Mucosa of rectum (tissue), 2 donors: ENCODE measurements at regions not wholly inside any gene's neighbourhood (a gene's known extent, or its start where the extent isn't known, plus 50 kb on each side); places are given as distances from the start of the nearest gene placed in this dataset.

Source experiments
- H3K27ac ChIP-seq, 2 donors: one replicate each; pipeline ENCODE4 v1.7.0; 2013; ENCODE audit warnings: inconsistent platforms in 2 of 2, low read depth in 2 of 2, low read length in 2 of 2
- H3K27me3 ChIP-seq, 2 donors: one replicate each; pipeline ENCODE4 v1.7.0; 2013; ENCODE audit warnings: low read length in 2 of 2; ENCODE audit not compliant: control insufficient read depth in 2 of 2, insufficient read depth in 2 of 2
- H3K36me3 ChIP-seq, 2 donors: one replicate each; pipeline ENCODE4 v1.7.0; 2013; ENCODE audit warnings: low read length in 2 of 2; ENCODE audit not compliant: control insufficient read depth in 2 of 2, insufficient read depth in 2 of 2
- H3K4me1 ChIP-seq, 2 donors: one replicate each; pipeline ENCODE4 v1.7.0; 2013; ENCODE audit warnings: low read length in 2 of 2, mild to moderate bottlenecking in 1 of 2; ENCODE audit not compliant: control insufficient read depth in 2 of 2, insufficient read depth in 2 of 2
- H3K4me3 ChIP-seq, 2 donors: one replicate each; pipeline ENCODE4 v1.7.0; 2013; ENCODE audit warnings: low read length in 2 of 2
- H3K9ac ChIP-seq, 2 donors: one replicate each; pipeline ENCODE4 v1.7.0; 2013; ENCODE audit warnings: low read length in 2 of 2, low read depth in 1 of 2, mild to moderate bottlenecking in 1 of 2
- H3K9me3 ChIP-seq, 2 donors: one replicate each; pipeline ENCODE4 v1.7.0; 2013; ENCODE audit warnings: low read length in 2 of 2; ENCODE audit not compliant: control insufficient read depth in 2 of 2
- donor health status: healthy.
- donor health status: Normal muscosa, but diverticular disease.

DNA sequence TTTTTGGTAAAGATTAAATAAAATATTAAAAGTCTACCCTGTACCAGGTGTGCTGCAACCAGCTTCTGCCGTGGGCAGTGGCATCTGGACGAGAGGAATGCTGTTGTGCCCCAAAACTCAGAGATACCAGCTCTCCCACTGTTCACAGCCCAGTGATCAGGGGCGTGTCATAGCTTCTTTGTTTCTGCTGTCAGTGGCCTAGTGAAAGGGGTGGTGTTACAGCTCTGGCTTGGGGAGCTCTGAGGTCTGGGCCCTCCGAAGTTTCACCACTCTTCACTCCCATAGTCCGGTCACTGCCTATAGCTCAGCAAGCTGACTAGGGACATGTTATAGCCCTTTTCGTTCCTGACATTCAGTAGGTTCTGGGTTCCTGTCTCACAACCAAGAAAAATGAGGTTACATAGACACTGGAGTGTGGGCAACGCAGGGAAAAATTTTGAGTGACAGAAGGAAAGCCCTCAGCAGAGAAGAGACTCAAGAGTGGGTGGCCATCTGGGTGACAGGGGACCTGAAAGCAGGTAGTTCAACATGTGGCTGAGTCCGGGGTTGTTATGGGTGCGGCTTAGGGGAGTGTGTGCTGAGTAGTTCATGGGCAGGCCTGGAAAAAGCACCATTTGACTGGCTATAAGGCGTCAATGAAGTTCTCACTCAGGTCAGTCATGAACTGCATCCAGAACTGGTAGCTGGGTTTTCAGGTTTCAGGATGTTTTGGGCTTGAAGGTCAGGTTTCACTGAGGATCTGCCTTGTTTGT, 1184.4 kb upstream of the PABPC4L start:
- no peaks in the 10 kb centered on the region for H3K27me3 ChIP-seq
- H3K4me3 ChIP-seq = no peak overlapping the region
- H3K9me3 ChIP-seq = no peaks in the 10 kb centered on the region
- H3K9ac ChIP-seq = no peak overlapping the region
- no peaks in the 10 kb centered on the region for H3K36me3 ChIP-seq
- no peaks in the 10 kb centered on the region for H3K4me1 ChIP-seq
- no peak overlapping the region for H3K27ac ChIP-seq

DNA sequence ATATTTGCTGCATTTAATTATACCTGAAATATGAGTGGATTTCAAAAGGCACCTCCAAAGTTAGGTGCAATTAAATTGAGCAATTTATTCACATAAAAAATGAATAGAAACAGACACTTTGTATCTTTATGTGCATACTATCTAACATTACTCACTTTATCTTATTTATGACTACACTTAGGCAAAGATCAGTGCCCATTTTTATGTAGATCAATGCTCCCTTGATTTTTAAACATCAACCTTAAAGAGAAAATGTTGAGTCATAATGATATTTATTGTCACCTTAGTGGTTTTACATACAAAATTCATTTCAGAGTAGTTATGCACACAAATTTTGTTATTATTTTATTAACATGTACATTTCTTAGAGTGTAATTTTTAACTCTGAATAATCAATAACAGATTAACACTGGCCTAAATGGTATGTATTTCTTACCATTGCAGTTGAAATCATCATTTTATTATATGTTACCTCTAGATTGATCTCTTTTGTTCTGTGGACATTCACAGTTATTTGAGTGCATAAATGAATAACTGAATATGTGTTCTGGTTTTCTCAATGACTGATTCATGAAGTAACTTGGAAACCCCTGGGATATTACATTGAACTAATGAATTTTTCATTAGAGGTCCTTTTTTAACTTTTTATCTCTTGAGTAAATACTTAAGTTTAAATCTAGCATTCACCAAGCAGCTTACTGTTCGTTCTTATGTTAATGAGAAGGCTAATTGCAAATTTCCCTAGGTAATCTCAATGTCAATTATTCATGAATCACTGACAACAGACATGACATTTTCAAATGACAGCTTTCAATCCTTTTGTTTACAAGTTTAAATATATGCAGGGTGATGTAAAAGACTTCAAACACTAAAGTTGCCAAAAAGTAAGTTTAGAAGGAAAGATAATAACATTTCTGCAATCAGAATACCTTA, 1182.0 kb upstream of the PABPC4L start:
- Histone ChIP-seq H3K4me3 (no peak overlapping the region), H3K9me3 (no peaks in the 10 kb centered on the region), H3K9ac (no peak overlapping the region), H3K27me3 (no peaks in the 10 kb centered on the region), H3K4me1 (no peaks in the 10 kb centered on the region), H3K36me3 (no peaks in the 10 kb centered on the region), H3K27ac (no peak overlapping the region)

DNA sequence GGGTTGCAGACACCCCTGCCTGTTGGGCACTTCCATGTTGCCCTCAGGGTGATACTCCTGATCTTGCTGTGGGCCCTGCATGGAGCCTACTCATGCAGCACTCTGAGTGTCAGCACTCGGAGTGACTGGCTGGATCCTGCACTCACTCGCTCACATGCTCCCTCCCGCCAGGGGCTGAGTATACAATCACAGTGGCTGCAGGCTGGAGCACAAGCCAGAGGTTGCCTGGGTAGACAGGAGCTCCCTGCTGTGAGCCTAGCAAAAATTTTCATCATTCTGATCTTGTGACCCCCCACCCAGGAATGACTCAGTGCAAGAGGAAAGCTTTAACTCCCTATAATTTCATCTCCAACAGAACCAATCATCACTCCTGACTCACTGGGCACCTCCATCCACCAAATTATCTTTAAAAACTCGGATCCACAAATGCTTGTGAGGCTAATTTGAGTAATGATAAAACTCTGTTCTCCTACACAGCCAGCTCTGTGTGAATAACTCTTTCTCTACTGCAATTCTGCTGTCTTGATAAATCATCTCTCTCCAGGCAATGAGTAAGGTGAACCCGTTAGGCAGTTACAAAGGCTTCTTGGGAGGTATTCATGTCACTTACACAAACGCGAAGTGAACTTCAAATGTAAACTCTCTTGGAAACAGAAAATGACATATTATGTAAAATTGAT, 1180.8 kb upstream of the PABPC4L start:
- H3K4me1 ChIP-seq = no peaks in the 10 kb centered on the region
- no peaks in the 10 kb centered on the region for H3K36me3 ChIP-seq
- no peak overlapping the region for H3K27ac ChIP-seq
- H3K9ac ChIP-seq = no peak overlapping the region
- no peaks in the 10 kb centered on the region for H3K27me3 ChIP-seq
- H3K4me3 ChIP-seq = no peak overlapping the region
- no peaks in the 10 kb centered on the region for H3K9me3 ChIP-seq

DNA sequence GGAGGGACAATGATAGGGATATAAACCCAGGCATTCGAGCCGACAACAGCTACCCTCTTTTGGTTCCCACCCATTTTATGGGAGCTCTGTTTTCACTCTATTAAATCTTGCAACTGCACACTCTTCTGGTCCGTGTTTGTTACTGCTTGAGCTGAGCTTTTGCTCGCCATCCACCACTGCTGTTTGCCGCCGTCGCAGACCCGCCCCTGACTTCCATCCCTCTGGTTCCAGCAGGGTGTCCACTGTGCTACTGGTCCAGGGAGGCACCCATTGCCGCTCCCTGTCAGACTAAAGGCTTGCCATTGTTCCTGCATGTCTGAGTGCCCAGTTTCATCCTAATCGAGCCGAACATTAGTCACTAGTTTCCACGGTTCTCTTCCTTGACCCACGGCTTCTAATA, 1170.5 kb upstream of the PABPC4L start:
- no peak overlapping the region for H3K27ac ChIP-seq
- H3K4me1 ChIP-seq = no peaks in the 10 kb centered on the region
- H3K27me3 ChIP-seq = no peaks in the 10 kb centered on the region
- H3K9ac ChIP-seq = no peak overlapping the region
- no peak overlapping the region for H3K4me3 ChIP-seq
- H3K36me3 ChIP-seq = no peaks in the 10 kb centered on the region
- H3K9me3 ChIP-seq = no peaks in the 10 kb centered on the region

DNA sequence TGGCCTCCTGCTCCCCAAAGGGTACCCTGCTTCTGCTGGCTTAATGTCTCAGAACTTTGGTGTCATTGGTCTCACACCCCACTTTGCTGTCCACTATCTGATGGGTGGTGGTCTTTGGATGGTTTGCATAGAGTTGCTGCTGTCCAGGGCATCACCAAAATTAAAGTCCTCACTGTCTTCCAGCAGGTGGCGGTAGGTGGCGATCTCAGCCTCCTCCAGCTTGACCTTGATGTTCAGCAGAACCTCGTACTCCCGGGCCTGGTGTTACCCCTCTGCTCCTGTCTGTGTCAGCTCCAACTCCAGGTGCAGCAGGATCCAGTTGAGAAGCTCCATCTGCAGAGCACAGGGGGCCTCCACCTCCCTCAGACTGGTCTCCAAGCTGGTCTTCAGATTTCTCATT, 1169.5 kb upstream of the PABPC4L start:
- H3K4me1 ChIP-seq = no peaks in the 10 kb centered on the region
- no peak overlapping the region for H3K4me3 ChIP-seq
- H3K27me3 ChIP-seq = no peaks in the 10 kb centered on the region
- H3K9ac ChIP-seq = no peak overlapping the region
- H3K27ac ChIP-seq = no peak overlapping the region
- no peaks in the 10 kb centered on the region for H3K36me3 ChIP-seq
- no peaks in the 10 kb centered on the region for H3K9me3 ChIP-seq

DNA sequence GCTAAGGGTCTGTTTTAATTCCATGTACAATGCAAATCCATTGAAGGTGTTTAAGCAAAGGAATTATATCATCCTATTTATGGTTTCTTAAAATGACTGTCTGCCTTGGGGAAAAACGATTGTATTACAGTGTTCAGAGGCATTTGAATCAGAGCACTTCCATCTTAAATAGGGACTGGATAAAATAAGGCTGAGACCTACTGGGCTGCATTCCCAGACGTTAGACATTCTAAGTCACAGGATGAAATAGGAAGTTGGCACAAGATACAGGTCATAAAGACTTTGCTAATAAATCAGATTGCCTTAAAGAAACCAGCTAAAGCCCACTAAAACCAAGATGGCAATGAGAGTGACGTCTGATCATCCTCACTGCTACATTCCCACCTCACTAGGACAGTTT, 1167.2 kb upstream of the PABPC4L start:
- H3K27me3 ChIP-seq = no peaks in the 10 kb centered on the region
- H3K36me3 ChIP-seq = no peaks in the 10 kb centered on the region
- no peak overlapping the region for H3K27ac ChIP-seq
- no peak overlapping the region for H3K9ac ChIP-seq
- H3K4me3 ChIP-seq = no peak overlapping the region
- H3K4me1 ChIP-seq = no peaks in the 10 kb centered on the region
- no peaks in the 10 kb centered on the region for H3K9me3 ChIP-seq

DNA sequence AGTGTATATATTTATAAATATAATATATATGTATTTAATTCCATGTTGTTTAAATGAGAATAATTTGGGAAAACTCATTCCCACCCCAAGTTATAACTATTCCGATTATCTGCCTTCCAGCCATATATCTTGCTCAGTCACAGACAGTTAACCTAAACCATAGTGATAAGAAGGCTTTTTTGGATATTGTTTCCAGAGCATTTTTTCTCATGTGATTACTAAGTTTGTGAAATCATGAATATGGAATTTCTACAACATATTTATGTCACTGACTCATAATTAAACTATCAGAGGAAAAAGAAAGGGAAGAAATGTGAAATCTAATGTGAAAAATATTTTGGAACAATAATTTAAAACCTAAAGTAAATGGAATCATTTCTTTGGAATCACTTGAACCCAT, 1163.5 kb upstream of the PABPC4L start:
- no peaks in the 10 kb centered on the region for H3K36me3 ChIP-seq
- H3K27me3 ChIP-seq = no peaks in the 10 kb centered on the region
- H3K9me3 ChIP-seq = no peaks in the 10 kb centered on the region

DNA sequence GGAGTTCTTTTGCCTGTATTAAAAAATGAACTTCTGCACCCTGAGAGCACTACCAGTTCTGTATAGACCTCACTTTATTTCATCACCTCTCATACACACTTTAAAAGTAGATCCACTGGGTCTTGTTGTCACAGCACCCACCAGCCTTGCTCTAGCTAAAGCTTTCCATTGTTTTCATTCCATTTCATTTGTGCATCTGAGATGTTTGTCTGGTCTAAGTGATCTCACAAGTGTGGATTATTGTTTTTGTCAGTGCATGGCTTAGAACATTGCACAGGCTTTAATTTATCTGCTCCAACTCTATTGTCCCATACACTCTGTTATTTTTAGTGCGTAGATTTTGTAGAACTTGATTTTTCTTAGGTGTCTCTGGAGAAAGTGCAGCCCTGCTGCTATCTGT, 1157.5 kb upstream of the PABPC4L start:
- no peaks in the 10 kb centered on the region for H3K9me3 ChIP-seq
- H3K4me1 ChIP-seq = no peaks in the 10 kb centered on the region
- H3K36me3 ChIP-seq = no peaks in the 10 kb centered on the region
- no peak overlapping the region for H3K4me3 ChIP-seq
- H3K27ac ChIP-seq = no peak overlapping the region
- H3K27me3 ChIP-seq = no peaks in the 10 kb centered on the region
- H3K9ac ChIP-seq = no peak overlapping the region

More for the DNA sequence above, 1163.5 kb upstream of the PABPC4L start:
- Histone ChIP-seq H3K4me1 (no peaks in the 10 kb centered on the region), H3K4me3 (no peak overlapping the region), H3K27ac (no peak overlapping the region), H3K9ac (no peak overlapping the region)

DNA sequence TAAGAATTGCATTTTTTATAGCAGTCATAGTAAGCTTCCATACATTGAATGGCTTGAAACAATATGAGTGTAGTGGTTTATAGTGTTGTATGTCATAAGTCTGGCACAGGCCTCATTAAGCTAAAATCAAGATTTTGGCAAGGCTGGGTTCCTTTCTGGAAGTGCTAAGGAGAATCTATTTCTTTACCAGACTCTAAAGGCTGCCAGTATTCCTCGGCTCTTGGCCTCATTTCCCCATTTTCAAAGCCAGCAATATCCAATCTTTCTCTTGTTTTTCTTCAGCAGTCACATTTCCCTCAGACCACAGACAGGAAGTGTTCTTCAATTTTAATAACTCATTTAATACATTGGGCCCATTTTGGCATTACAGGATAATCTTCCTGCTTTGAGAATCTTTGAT, 1155.5 kb upstream of the PABPC4L start:
- no peaks in the 10 kb centered on the region for H3K36me3 ChIP-seq
- H3K27me3 ChIP-seq = no peaks in the 10 kb centered on the region
- no peaks in the 10 kb centered on the region for H3K9me3 ChIP-seq
- H3K4me1 ChIP-seq = no peaks in the 10 kb centered on the region
- no peak overlapping the region for H3K4me3 ChIP-seq
- H3K27ac ChIP-seq = no peak overlapping the region
- no peak overlapping the region for H3K9ac ChIP-seq

DNA sequence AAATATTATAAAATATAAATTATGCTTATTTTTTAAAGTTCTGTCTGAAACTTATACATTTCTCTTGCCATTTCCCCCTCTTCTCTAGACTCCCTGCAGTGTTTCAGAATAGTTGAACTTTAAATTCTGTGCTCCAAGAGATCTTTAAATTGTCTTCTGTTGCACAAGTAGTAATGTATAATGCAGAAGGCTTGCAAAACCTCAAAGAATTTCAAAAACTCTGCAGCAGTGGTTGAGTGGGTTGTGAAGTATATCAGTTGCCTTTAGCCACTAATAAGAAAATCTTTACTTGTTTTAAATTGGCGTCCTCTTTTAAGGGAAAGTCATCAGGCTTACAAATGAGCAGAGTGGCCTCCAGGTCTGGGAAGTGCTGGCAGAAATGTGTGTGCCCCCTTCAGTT, 1153.3 kb upstream of the PABPC4L start:
- Histone ChIP-seq H3K4me3 (no peak overlapping the region), H3K9me3 (no peaks in the 10 kb centered on the region), H3K36me3 (no peaks in the 10 kb centered on the region), H3K4me1 (no peaks in the 10 kb centered on the region), H3K27me3 (no peaks in the 10 kb centered on the region), H3K27ac (no peak overlapping the region), H3K9ac (no peak overlapping the region)
